GM19463 (cell line): ENCODE measurements at regions not wholly inside any gene's neighbourhood (a gene's known extent, or its start where the extent isn't known, plus 50 kb on each side); places are given as distances from the start of the nearest gene placed in this dataset.
"Not testable (repeated sequence)": the region's sequence is repeated elsewhere in the genome, so short reads cannot be mapped to it uniquely, and the experiment has no call there.

Experiments used
- ATAC-seq: cut with Tn5 transposase; IDR thresholded peaks from one replicate; pipeline ENCODE4 v1.9.1; 2021; ENCODE audit warnings: mild to moderate bottlenecking, moderate library complexity; ENCODE audit not compliant: unreplicated experiment

DNA sequence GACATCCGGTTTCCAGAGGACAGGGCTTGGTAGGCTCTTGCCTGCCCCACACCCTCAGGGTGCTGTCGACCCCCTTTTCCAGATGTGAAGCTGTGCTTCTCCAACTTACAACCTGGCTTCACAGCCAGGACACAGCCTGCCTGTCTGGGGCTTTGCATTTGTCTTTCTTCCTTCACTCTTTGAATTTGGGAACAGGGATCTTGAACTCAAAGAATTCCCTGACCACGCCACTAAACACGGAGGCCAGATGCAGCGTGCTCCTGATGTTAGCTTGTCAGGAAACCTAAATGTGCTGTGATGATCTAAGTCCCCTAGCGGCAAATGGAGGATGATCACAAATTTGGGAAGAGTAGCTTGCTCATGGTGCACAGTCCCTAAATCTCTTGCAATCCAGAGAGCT is 244.8 kb upstream of the RGMA start:
- no peak for ATAC-seq

DNA sequence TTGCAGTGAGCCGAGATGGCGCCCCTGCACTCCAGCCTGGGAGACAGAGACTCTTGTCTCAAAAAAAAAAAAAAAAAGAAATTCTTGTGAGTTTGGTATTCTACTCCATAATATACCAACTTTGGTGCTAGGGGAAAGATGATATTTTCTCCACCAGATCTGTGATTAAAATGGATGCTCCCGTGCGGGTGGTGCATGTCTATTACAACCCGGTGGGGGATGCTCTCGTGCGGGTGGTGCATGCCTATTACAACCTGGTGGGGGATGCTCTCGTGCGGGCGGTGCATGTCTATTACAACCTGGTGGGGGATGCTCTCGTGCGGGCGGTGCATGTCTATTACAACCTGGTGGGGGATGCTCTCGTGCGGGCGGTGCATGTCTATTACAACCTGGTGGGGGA is 244.1 kb upstream of the RGMA start:
- not testable (repeated sequence) for ATAC-seq

- ATAC-seq, result no peak
Observed at GRCh38 chr15:93332168-93332553, 243.2 kb upstream of the RGMA start.

- ATAC-seq, result no peak
Observed at GRCh38 chr15:93331545-93332167, 242.6 kb upstream of the RGMA start.

DNA sequence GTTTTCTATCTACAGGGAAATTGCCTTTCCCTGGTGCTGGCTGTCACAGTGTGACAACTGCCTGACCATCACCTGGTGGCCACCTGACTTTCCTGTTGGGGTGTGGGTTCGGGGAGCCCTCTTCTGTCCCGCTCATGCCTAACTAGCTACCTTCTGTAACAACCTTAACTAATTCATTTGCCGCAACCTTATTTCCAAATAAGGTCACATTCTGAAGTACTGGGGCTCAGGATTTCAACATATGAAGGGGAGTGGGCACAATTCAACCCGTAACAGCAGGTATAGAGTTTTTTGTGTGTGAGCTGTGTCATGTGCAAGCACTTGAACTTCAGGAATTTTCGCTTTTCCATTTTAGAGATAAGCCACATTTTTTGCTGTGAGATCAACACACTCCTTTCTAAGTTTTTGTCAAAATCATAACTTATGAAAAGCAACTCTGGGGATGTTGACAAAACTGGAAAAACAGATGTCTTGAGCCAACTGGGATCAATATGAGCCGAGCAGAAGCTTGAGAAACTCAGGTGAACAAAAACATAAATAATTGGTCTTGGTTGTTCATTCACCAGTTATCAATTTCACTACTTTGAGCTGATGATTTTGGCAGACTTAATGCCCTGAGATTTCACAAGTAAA is 242.0 kb upstream of the RGMA start:
- ATAC-seq, result no peak

- no peak for ATAC-seq
Observed at GRCh38 chr15:93327364-93327763, 238.4 kb upstream of the RGMA start.

DNA sequence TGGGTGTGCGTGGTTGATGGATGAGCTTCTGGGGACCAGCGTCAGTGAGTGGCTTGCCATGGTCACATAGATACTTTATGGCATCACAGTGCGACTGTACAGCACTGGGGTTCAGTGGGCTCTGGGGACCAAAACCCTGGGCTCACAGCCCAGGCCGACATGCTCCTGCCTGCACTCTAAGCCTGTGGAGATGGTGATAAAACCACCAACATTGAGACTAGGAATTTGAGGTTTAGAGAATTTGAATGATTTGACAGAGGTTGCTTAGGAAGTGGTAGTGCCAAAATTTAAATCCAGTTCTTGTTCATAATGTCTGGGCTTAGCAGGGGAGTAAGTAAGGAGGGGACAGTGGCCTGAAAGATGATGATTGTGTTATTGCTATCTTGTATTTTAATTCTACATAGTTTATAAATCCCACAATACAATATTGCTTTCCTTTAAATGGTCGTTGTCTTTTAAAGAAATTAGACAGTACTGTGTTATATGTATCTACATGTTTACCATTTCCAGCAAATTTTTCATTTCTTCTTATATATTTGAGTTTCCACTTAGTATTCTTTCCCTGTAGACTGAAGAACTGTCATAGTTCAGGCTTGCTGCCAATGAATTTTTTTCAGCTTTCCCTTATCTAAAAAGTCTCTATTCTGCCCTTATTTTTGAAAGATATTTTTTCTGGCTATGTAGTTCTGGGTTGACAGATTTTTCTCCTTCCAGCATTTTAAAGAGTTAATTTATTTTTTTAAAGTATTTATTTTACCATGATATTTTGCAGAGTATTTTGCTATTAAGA is 235.4 kb upstream of the RGMA start:
- ATAC-seq, result no peak

DNA sequence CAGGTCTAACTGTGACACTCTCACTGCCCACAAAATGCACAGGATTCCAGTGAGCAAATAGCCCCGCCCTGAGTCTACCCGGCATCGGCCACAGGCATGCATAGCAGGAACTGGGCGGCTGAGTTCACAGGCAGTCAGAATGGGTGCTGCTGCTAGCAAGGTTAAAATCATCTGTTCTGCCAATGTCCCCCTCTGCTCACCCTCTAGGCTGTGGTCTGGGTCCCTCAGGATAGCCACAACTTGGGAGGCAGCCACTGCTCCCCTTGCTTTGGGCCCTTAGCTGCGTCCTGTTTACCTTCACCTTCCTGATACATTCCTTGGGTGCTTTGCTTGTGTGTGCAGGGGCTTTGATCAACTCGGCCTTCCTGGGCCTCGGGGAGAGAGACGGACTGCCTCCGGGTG is 232.9 kb upstream of the RGMA start:
- no peak for ATAC-seq

DNA sequence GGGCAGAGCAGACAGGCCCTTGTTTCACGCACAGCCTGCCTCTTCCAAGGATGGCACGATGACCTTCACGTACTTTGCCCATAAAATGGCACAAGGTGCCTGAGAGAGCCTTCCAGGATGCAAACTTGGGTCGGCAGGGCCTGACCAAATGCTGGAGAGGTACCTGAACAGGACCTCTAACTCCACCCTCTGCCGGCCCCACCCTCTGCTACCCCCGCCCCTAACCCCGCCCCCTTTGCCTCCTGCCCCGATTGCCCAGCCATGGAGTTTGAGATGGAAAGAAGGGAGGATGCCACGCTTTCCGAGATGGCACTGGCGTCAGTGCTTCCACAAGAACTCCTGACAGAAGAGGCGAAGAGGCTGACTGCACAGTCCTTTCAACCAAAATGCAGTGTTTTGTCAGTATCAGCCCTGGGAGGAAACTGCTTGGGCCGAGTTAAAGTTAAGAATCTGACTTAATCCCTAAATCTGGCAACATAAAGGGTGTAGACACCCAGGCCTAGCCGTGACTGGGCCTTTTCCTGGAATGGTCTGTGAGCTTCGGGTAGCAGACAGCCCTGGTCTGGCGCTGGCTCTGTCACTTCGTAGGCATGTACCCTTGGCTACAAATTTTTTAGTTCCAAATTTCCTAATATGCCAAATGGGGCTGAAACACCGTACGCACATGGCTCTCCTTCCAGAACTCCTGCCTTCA is 230.3 kb upstream of the RGMA start:
- no peak for ATAC-seq

DNA sequence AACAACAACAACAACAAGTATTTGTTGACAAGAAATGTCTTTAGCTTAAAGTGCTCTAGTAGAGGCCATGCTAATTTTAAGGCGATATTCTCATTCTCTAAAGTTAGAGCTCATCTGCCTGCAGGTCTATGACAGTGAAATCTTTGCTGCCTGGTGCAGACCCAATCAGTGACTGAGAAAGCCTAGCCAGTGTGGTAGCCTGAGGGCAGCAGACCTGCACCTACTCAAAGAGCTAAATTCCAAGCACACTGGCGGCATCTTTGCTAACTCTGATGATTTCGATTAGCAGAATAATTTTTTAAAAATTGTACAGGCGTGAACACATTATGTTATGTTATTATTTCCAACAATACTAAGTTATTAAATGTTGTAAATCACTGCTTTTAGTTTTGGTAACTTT is 228.8 kb upstream of the RGMA start:
- no peak for ATAC-seq

GRCh38 chr15:93314245-93314644 is 225.2 kb upstream of the RGMA start:
- no peak for ATAC-seq

DNA sequence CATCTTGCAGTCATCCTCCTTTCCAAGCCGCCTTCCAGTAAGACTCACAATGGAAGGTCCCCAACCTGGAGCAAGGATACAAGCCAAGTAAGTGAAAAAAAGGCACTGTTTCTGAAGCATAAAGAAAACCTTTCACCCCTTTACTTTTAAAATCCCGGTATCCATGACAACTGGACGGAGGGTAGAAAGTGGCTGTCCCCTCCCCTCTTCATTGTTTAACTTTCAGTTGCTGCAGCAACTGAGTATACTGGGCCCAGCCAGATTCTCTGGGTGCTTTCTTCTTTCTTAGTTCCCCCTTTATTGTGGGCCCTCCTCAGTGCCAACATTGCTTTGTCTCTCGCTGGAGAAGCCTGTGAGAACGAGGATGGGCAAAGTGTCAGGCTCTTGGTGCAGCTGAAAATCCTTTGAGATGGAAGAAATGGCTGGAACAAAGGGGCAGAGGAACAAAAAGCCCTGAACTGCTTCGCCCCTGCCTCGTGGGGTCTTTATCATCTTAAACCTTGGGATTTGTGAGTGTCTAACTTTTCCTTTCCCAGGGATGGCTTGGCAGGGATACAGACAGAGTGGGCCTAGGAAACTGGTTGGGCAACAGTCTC is 224.0 kb upstream of the RGMA start:
- no peak for ATAC-seq

DNA sequence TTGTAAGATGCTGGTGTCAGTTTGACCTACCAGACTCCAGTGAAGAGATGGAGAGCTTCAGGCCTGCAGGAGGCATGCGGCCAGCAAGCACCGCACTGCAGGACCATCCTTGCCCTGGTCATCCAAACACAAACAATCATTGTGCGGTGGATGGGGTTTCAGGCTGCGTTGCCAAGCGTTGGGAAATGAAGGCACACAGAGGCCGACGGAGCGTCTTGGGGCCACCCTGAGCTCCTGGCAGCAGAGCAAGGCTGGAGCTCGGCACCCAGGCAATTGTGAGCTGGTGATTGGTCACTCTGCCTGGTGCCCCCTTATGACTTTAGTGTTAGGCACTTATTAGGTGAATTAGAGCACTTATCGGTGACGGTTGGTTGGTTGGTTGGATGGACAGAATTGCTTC is 222.6 kb upstream of the RGMA start:
- no peak for ATAC-seq

GRCh38 chr15:93308026-93308690 is 219.1 kb upstream of the RGMA start:
- ATAC-seq, result no peak

GRCh38 chr15:93307513-93307912 is 218.5 kb upstream of the RGMA start:
- ATAC-seq, result no peak

GRCh38 chr15:93305306-93305705 is 216.3 kb upstream of the RGMA start:
- ATAC-seq, result no peak

DNA sequence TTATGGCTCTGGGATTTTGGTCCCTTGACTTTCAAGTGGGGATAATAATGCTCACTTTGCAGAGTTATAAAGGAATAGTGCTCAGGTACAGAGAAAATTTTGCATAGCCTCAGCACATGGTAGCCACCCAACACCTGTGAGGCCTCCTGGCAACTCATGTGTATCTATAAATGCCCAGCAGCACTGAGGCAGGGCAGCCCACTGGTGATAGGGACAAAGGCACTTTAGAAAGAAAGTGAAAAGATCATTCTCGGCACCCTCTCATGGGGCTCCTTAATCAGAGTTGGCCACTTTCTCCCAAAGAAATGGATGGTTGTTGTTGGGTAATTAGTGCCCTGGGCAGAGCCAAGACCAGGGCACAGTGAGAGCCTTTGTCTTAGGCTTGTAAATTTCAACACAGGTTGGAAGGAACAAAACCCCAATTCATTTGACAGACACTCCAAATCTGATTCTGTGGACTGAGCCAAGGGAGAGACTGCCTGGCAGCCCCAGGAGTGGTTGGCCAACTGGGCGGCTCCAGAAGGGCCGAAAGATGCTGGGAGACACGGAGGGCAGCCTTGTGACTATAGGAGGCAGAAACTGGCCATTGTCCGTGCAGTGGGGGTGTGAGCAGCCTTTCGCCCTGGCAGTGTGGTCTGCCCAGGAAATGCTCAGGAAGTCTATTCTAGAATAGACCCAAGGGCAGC is 213.2 kb upstream of the RGMA start:
- ATAC-seq, result no peak

GRCh38 chr15:93300796-93301195 is 211.8 kb upstream of the RGMA start:
- ATAC-seq, result no peak

DNA sequence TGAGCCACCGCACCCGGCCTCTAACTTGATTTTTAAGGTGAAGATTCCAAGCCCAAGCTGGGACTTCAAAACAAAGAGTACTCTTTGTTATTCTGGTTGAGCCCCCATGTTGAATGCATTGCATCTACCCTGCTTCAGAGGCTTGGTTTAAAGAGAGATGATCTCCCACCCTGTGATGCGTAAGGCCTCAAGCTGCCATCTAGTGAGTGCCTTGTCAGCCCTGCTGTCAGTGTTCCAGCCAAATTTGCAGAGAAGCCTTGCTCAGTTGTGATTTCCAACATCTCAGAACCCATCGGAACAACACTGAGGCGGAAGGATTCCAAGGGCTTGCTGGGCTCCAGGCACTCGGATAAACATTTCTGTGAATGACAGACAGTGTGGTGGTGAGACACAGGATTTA is 210.7 kb upstream of the RGMA start:
- ATAC-seq, result no peak

- ATAC-seq, result no peak
Observed at GRCh38 chr15:93298901-93299300, 209.9 kb upstream of the RGMA start.
